IPS DF 6.9 (cell line): ENCODE measurements at regions not wholly inside any gene's neighbourhood (a gene's known extent, or its start where the extent isn't known, plus 50 kb on each side); places are given as distances from the start of the nearest gene placed in this dataset.

Experiments
- DNase-seq: peaks from one replicate; pipeline ENCODE4 v3.0.0-alpha.2; 2013; ENCODE audit warnings: low read depth, low spot score
- H3K27ac ChIP-seq: one replicate; pipeline ENCODE4 v1.5.1; 2013; ENCODE audit warnings: low read length, control low read depth
- H3K27me3 ChIP-seq: 2 replicates; pipeline ENCODE4 v1.6.1; 2013; ENCODE audit warnings: mild to moderate bottlenecking, low read length; ENCODE audit not compliant: control insufficient read depth, insufficient read depth
- H3K36me3 ChIP-seq: 2 replicates; pipeline ENCODE4 v1.6.1; 2013; ENCODE audit warnings: low read length; ENCODE audit not compliant: control insufficient read depth, insufficient read depth
- H3K4me1 ChIP-seq: 2 replicates; pipeline ENCODE4 v1.6.1; 2013; ENCODE audit warnings: low read length; ENCODE audit not compliant: control insufficient read depth, insufficient read depth
- H3K4me3 ChIP-seq: 2 replicates; pipeline ENCODE4 v1.5.1; 2013; ENCODE audit warnings: mild to moderate bottlenecking, low read length
- H3K9me3 ChIP-seq: 2 replicates; pipeline ENCODE4 v1.6.1; 2013; ENCODE audit warnings: low read length, inconsistent platforms; ENCODE audit not compliant: control insufficient read depth, insufficient read depth
- WGBS: extraction: QIAGEN DNeasy Blood & Tissue Kit; methylation state at CpG from one replicate; pipeline ENCODE4 v1.1.7; 2013; ENCODE audit warnings: mixed read lengths, missing lambda C conversion rate; ENCODE audit not compliant: insufficient read length, insufficient coverage; 5-methylcytosine and 5-hydroxymethylcytosine counted together

DNA sequence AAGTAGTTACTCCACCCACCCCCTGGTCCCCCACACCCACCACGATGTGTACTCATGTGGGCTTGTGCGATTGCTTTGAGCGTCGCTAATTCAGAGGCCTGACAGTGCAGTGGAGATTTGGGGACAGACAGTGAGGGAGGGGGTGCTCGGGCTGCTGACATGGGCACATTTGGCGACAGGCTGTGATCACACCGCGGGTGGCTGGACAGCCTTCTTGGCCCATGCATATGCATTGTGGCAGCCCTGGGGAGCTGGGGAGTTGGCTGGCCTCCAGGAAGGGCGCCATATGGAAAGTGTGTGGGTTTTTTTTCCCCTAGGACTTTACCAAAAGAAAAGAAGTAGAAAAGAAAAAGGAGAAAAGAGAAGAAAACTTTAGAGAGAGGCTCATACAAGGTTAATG lies 275.5 kb upstream of the N4BP1 start:
- WGBS, result no CpG with 5 or more reads among the region's 9 CpGs
- H3K4me1 ChIP-seq, result no peaks in the 10 kb centered on the region

DNA sequence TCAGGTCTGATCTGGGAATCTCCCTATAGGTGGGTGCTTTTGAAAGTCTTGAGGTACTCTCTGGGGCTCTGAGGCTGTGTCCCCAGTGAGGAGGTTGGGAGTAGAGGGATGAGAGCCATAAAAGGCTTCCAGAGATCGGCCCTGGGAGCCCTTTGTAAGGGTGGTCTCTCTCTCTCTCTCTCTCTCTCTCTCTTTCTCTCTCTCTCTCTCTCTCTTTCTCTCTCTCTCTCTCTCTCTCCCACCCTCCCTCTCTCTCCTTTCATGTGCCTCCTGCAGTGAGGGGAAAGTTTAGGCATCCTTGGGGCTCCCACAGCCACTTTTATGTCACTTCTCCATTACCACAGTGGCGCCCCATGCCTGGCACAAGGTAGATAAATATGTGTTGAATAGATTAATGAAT lies 271.3 kb upstream of the N4BP1 start:
- Histone ChIP-seq H3K27ac (no peak overlapping the region), H3K4me3 (no peak overlapping the region), H3K36me3 (no peaks in the 10 kb centered on the region), H3K4me1 (no peaks in the 10 kb centered on the region), H3K9me3 (no peaks in the 10 kb centered on the region), H3K27me3 (no peaks in the 10 kb centered on the region)
- no CpG with 5 or more reads among the region's 2 CpGs for WGBS
- no peak for DNase-seq

More for the DNA sequence above, 275.5 kb upstream of the N4BP1 start:
- H3K36me3 ChIP-seq, result no peaks in the 10 kb centered on the region
- no peak for DNase-seq
- H3K9me3 ChIP-seq, result no peaks in the 10 kb centered on the region
- H3K4me3 ChIP-seq, result no peak overlapping the region
- no peak overlapping the region for H3K27ac ChIP-seq
- no peaks in the 10 kb centered on the region for H3K27me3 ChIP-seq

DNA sequence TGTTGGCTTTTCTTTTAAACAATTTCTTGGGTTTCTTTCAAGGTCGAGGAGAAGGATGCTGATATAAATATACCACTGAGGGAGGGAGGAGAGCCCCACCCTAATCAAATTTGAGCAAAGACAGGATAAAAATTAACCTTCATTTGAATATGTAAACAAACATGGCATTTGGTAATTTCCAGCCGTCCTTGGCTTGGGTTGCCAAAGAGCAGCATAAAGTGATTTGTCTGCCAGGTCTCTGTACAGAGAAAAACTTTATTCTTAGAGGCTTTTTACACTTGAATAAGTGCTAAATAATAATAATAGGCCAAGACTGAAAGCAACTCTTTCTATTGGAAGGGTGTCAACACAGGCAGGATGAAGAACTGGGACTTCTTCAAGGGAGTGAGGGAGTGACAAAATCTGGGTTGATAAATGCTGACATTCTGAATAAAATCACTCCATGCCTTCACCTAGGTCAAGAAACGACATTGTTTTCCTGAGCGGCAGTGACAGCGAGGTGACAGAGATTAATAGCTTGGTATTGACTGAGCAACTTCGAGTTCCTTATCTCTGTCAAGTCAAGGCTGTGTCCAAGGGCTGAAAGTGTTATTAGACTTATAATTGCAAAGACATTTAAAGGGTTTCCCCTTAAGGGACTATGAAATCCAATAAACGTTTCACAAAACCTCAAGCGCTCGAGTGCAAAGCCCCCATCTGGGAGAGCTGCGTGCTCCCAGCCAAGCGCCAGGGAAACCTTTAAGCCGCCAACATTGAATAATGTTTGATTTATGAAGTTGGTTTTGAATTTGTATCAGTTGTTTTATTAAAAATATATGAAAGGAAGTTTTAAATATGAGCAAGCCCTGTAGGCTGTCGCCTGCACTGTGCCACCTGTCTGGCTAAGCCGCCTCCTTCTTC lies 269.5 kb upstream of the N4BP1 start:
- no peaks in the 10 kb centered on the region for H3K4me1 ChIP-seq
- H3K9me3 ChIP-seq, result no peaks in the 10 kb centered on the region
- H3K4me3 ChIP-seq, result no peak overlapping the region
- no peak overlapping the region for H3K27ac ChIP-seq
- no peak for DNase-seq
- no peaks in the 10 kb centered on the region for H3K27me3 ChIP-seq
- no peaks in the 10 kb centered on the region for H3K36me3 ChIP-seq
- WGBS, result no CpG with 5 or more reads among the region's 14 CpGs

DNA sequence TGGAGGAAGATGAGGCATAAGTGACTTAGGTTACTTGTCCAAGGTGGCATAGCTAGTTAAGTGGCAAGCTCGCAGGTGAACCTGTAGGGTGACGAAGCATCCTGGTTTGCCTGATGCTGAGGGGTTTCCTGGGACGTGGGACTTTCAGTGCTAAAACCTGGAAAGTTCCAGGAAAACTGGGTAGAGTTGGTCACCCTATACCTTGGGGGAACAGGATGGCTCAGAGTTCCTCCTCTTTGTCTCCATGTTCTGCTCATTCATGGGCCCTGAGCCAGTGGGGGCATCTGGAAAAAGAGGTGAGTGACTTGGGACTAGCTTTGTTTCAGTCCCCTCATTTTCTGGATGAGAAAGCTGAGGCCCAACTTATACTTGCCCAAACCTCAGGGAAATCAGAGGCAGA lies 268.0 kb upstream of the N4BP1 start:
- no peaks in the 10 kb centered on the region for H3K4me1 ChIP-seq
- H3K27me3 ChIP-seq, result no peaks in the 10 kb centered on the region
- no peak overlapping the region for H3K27ac ChIP-seq
- H3K9me3 ChIP-seq, result no peaks in the 10 kb centered on the region
- no CpG with 5 or more reads among the region's 3 CpGs for WGBS
- H3K4me3 ChIP-seq, result no peak overlapping the region
- no peaks in the 10 kb centered on the region for H3K36me3 ChIP-seq
- no peak for DNase-seq

DNA sequence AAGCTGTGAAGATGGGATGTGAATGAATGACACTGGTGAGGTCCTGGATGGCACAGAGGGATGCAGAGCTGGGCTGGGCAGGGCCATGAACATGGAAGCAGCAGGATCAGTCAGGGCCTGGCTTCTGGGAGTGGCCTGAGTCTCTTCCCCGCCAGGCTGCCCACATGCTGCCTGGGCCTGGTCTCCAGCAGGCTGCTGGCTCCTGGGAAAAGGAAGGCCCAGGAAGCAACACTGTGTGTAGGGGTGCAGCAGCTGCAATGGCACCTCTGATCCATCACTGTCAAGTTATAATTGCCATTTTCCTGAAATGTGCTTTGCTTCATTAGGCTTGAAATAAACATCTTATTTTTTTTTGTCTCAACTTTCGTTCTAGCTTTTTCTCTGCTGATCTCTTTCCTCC lies 260.2 kb upstream of the N4BP1 start:
- no peaks in the 10 kb centered on the region for H3K4me1 ChIP-seq
- no peak overlapping the region for H3K4me3 ChIP-seq
- DNase-seq, result no peak
- no peaks in the 10 kb centered on the region for H3K27me3 ChIP-seq
- no peak overlapping the region for H3K27ac ChIP-seq
- no peaks in the 10 kb centered on the region for H3K36me3 ChIP-seq
- no CpG with 5 or more reads among the region's 2 CpGs for WGBS
- H3K9me3 ChIP-seq, result no peaks in the 10 kb centered on the region

DNA sequence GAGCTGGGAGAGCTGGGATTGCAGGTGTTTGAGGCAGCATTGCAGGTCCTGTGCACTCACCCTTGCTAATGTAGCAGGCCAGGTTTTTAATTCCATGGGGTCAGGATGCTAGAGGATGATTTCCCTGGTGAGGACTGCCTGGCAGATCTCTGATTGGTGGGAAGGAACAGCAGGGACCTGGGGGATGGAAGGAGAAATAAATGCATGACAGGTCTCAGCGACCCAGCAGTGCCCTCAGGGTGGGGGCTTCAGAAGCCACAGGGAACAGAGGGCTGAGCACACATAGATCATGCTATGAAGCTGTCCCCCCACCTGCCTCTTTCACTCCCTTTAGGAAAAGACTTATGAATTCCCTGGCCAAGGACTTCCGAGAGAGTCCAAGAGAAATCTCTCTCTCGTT lies 255.5 kb upstream of the N4BP1 start:
- no peaks in the 10 kb centered on the region for H3K4me1 ChIP-seq
- H3K27me3 ChIP-seq, result no peaks in the 10 kb centered on the region
- no peak overlapping the region for H3K4me3 ChIP-seq
- no peak for DNase-seq
- no peak overlapping the region for H3K27ac ChIP-seq
- no peaks in the 10 kb centered on the region for H3K36me3 ChIP-seq
- WGBS, result no CpG with 5 or more reads among the region's 3 CpGs
- no peaks in the 10 kb centered on the region for H3K9me3 ChIP-seq

GRCh38 chr16:48864055-48864454 lies 254.1 kb upstream of the N4BP1 start:
- no CpG with 5 or more reads among the region's 1 CpG for WGBS
- H3K36me3 ChIP-seq, result no peaks in the 10 kb centered on the region
- no peak overlapping the region for H3K27ac ChIP-seq
- no peaks in the 10 kb centered on the region for H3K4me1 ChIP-seq
- H3K27me3 ChIP-seq, result no peaks in the 10 kb centered on the region
- H3K4me3 ChIP-seq, result no peak overlapping the region
- no peak for DNase-seq
- H3K9me3 ChIP-seq, result no peaks in the 10 kb centered on the region

- Histone ChIP-seq H3K4me3 (no peak overlapping the region), H3K27me3 (no peaks in the 10 kb centered on the region), H3K4me1 (no peaks in the 10 kb centered on the region), H3K27ac (no peak overlapping the region), H3K36me3 (no peaks in the 10 kb centered on the region), H3K9me3 (no peaks in the 10 kb centered on the region)
- no CpG with 5 or more reads among the region's 9 CpGs for WGBS
- DNase-seq, result no peak
Measured at GRCh38 chr16:48862087-48862532, 252.1 kb upstream of the N4BP1 start.

DNA sequence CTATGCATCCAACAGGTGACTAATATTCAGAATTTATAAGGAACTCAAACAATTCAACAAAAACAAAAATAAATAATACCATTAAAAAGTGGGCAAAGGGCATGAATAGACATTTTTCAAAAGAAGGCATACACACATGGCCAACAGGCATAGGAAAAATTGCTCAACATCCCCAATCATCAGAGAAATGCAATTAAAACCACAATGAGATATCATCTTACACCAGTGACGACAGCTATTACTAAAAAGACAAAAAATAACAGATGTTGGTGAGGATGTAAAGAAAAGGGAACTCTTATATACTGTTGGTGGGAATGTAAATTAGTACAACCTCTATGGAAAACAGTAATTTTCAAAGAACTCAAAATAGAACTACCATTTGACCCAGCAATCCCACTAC lies 250.4 kb upstream of the N4BP1 start:
- no peaks in the 10 kb centered on the region for H3K36me3 ChIP-seq
- no CpG with 5 or more reads among the region's 1 CpG for WGBS
- DNase-seq, result no peak
- H3K27ac ChIP-seq, result no peak overlapping the region
- no peaks in the 10 kb centered on the region for H3K27me3 ChIP-seq
- H3K4me1 ChIP-seq, result no peaks in the 10 kb centered on the region
- no peak overlapping the region for H3K4me3 ChIP-seq
- H3K9me3 ChIP-seq, result no peaks in the 10 kb centered on the region

DNA sequence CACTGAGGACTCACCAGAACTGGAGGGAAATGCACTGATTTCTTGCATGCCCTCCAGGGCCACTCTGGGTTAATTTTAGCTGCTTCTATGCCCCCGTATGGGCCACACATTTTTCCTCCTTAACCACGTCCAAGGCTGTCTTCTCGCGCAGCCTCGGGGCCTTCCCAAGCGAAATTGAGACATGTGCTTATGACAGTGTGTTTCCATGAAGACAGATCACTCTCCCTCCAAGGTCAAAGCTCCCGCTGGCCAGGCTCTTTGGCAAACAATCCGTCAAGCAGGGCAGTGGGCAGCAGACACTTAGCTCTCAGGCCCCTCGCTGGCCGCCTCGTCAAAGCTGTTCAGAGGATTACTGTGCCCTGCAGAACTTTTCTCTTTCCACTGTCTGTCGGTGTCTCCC lies 243.0 kb upstream of the N4BP1 start:
- Histone ChIP-seq H3K36me3 (no peaks in the 10 kb centered on the region), H3K4me3 (no peak overlapping the region), H3K27me3 (no peaks in the 10 kb centered on the region), H3K27ac (no peak overlapping the region), H3K9me3 (no peaks in the 10 kb centered on the region), H3K4me1 (no peaks in the 10 kb centered on the region)
- WGBS, result no CpG with 5 or more reads among the region's 12 CpGs
- DNase-seq, result no peak

GRCh38 chr16:48852458-48852857 lies 242.5 kb upstream of the N4BP1 start:
- WGBS, result no CpG with 5 or more reads among the region's 6 CpGs
- H3K36me3 ChIP-seq, result no peaks in the 10 kb centered on the region
- no peaks in the 10 kb centered on the region for H3K27me3 ChIP-seq
- H3K4me1 ChIP-seq, result no peaks in the 10 kb centered on the region
- DNase-seq, result no peak
- H3K9me3 ChIP-seq, result no peaks in the 10 kb centered on the region
- no peak overlapping the region for H3K27ac ChIP-seq
- no peak overlapping the region for H3K4me3 ChIP-seq
